ENCODE measurements at regions not wholly inside any gene's neighbourhood (a gene's known extent, or its start where the extent isn't known, plus 50 kb on each side); places are given as distances from the start of the nearest gene placed in this dataset.
"Not testable (repeated sequence)": the region's sequence is repeated elsewhere in the genome, so short reads cannot be mapped to it uniquely, and the experiment has no call there.

- TF ChIP-seq ZBTB2 (IDR thresholded peaks at IDR 0.05) (no peak), HMGXB4 (CRISPR knock-in tag; IDR thresholded peaks at IDR 0.05) (no peak), ATF1 (CRISPR knock-in tag; IDR thresholded peaks at IDR 0.05) (no peak), ATF1 (tag; IDR thresholded peaks at IDR 0.05) (no peak), ZNF561 (CRISPR knock-in tag; conservative IDR thresholded peaks at IDR 0.05) (no peak), MAFF (IDR thresholded peaks at IDR 0.05; ENCODE audit: low read length) (no peak), ZNF79 (CRISPR knock-in tag; IDR thresholded peaks at IDR 0.05; ENCODE audit: low read depth) (no peak), HNRNPL (IDR thresholded peaks at IDR 0.05; ENCODE audit: low read depth, low read length) (no peak), POLR2AphosphoS2 (IDR thresholded peaks at IDR 0.05; ENCODE audit: low read length) (no peak), RBBP5 (IDR thresholded peaks at IDR 0.05; ENCODE audit: borderline replicate concordance, insufficient read depth, low read length, poor library complexity, severe bottlenecking) (no peak)
- TF ChIP-seq, protein P1, sequence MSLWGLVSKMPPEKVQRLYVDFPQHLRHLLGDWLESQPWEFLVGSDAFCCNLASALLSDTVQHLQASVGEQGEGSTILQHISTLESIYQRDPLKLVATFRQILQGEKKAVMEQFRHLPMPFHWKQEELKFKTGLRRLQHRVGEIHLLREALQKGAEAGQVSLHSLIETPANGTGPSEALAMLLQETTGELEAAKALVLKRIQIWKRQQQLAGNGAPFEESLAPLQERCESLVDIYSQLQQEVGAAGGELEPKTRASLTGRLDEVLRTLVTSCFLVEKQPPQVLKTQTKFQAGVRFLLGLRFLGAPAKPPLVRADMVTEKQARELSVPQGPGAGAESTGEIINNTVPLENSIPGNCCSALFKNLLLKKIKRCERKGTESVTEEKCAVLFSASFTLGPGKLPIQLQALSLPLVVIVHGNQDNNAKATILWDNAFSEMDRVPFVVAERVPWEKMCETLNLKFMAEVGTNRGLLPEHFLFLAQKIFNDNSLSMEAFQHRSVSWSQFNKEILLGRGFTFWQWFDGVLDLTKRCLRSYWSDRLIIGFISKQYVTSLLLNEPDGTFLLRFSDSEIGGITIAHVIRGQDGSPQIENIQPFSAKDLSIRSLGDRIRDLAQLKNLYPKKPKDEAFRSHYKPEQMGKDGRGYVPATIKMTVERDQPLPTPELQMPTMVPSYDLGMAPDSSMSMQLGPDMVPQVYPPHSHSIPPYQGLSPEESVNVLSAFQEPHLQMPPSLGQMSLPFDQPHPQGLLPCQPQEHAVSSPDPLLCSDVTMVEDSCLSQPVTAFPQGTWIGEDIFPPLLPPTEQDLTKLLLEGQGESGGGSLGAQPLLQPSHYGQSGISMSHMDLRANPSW (CRISPR knock-in tag; IDR thresholded peaks at IDR 0.05) = no peak
Observed at GRCh38 chr9:16064771-16065170, 511.9 kb downstream of the CCDC171 start (continued).

DNA sequence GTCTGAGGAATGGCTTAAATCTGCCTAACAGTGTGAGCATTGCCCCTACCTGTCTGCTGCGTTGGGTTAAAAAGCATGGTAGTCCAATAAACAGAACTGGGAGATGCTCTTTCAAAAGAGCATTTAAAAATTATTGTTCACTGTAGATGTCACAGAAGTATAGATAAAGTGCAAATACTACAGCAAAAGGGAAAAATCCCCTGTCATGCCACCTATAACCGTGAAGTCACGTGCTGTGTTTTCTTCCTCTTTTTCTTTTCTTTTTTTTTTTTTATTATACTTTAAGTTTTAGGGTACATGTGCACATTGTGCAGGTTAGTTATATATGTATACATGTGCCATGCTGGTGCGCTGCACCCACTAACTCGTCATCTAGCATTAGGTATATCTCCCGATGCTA, 513.4 kb downstream of the CCDC171 start:
- H3K36me3 ChIP-seq (ENCODE audit: control insufficient read depth, insufficient read depth, low read length); CTCF ChIA-PET (ENCODE audit: low intra/inter-chr PET ratio); H3K4me2 ChIP-seq (ENCODE audit: insufficient read depth, low read length); H3K27ac ChIP-seq (ENCODE audit: extremely low read depth, low read depth, low read length); H3K9ac ChIP-seq (ENCODE audit: insufficient read depth in 1 of 2, low read depth in 2 of 2, low read length in 2 of 2); FAIRE-seq; intact Hi-C loops (cut with micrococcal nuclease); POLR2A ChIA-PET; in situ Hi-C loops (cut with MboI); DNase-seq (ENCODE audit: extremely low read depth in 1 of 4, low spot score in 3 of 4); H3K79me2 ChIP-seq (ENCODE audit: control insufficient read depth, insufficient read depth, low read length); H3K27me3 ChIP-seq (ENCODE audit: control insufficient read depth in 2 of 2, insufficient read depth in 2 of 2, low read length in 2 of 2); BruUV-seq (replicated peaks); H3K4me3 ChIP-seq; H3K9me1 ChIP-seq (ENCODE audit: control insufficient read depth, insufficient read depth, low read length); ATAC-seq; H4K20me1 ChIP-seq (replicated peaks; ENCODE audit: control insufficient read depth, insufficient read depth, low read length); H3K9me3 ChIP-seq (replicated peaks; ENCODE audit: control insufficient read depth, insufficient read depth, low read depth, low read length); H3K4me1 ChIP-seq (replicated peaks in 1 of 2; ENCODE audit: control insufficient read depth in 2 of 2, insufficient read depth in 2 of 2, low read length in 2 of 2); H2AFZ ChIP-seq (ENCODE audit: low read depth, low read length): not testable (repeated sequence)
- 0% methylated on average over 3 of the region's 6 CpGs for WGBS (ENCODE audit: insufficient coverage, low coverage, missing lambda C conversion rate)

Data from K562 (cell line).